ENCODE measurements at regions not wholly inside any gene's neighbourhood (a gene's known extent, or its start where the extent isn't known, plus 50 kb on each side); places are given as distances from the start of the nearest gene placed in this dataset.

DNA sequence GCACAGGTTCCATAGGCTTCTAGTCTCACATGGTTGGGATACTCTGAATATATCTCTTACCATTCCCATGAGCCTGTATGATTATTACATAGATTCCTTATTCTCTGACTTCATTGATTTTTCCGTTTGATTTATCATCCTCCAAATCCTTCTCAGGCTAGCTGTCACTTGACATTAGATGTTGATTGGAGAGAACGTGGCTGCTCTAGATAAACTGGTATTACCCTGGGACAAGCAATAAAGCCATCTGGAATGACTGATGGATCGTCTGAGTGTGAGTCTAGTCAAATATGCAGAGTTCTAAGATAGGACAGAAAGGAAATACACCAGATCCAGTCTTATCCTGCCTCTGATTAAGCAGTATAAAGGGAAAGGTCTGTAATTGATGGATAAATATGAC, 325.6 kb upstream of the EPHA4 start (continued):
- TF ChIP-seq, protein P1, sequence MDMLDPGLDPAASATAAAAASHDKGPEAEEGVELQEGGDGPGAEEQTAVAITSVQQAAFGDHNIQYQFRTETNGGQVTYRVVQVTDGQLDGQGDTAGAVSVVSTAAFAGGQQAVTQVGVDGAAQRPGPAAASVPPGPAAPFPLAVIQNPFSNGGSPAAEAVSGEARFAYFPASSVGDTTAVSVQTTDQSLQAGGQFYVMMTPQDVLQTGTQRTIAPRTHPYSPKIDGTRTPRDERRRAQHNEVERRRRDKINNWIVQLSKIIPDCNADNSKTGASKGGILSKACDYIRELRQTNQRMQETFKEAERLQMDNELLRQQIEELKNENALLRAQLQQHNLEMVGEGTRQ (IDR thresholded peaks at IDR 0.05; ENCODE audit: borderline replicate concordance, low read depth, low read length): no peak

DNA sequence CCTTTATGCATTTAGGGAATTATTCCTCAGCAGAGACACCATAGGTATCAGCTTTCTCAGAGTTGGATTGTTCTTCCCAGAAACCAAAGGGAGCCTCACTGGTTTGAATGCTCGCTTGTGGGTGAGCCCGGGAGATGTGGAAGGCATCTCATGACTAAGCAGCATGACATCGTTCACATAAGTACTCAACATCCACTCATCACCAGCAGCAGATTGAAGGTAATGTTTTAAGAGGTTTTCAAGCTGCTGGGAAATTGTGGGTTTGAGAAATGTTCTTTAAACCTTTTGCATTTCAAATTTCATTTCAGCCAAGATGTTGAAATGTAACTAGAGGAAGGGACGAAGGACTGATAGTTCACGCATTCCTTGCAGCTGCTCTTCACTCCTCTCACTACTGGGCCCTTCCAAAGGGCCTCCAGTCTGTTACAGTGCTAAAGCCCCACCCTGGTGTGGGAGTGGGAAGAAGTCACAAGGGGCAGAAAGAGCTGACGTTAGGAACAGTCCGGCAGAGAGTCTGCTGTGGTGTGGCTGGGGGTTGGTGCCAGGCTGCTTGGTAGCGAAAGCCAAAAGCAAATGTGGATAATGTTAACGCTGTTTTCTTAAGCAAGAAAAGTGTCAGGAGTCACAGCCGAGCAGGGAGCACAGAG, 324.5 kb upstream of the EPHA4 start:
- Histone ChIP-seq H3K9me3 (no peaks in the 10 kb centered on the region), H3K79me2 (ENCODE audit: insufficient read depth) (no peaks in the 10 kb centered on the region), H3K4me2 (no peak overlapping the region), H3K27me3 (ENCODE audit: insufficient read depth) (no peaks in the 10 kb centered on the region), H3K27ac (ENCODE audit: low read depth in 2 of 2, low read length in 1 of 2) (no peak overlapping the region), H2AFZ (ENCODE audit: low read depth) (no peak overlapping the region), H3K9ac (no peak overlapping the region), H3F3A (replicated peaks; ENCODE audit: insufficient read depth) (no peaks in the 10 kb centered on the region), H4K20me1 (ENCODE audit: insufficient read depth) (no peaks in the 10 kb centered on the region), H3K4me3 (ENCODE audit: low read depth in 2 of 2, low read length in 1 of 2) (no peak overlapping the region), H3K9me2 (no peaks in the 10 kb centered on the region), H3K4me1 (ENCODE audit: control insufficient read depth in 1 of 2, insufficient read depth in 2 of 2, low read depth in 1 of 2, low read length in 1 of 2) (no peaks in the 10 kb centered on the region), H3K36me3 (replicated peaks in 1 of 2; ENCODE audit: control insufficient read depth in 1 of 2, insufficient read depth in 2 of 2, low read length in 1 of 2) (no peaks in the 10 kb centered on the region)
- TF ChIP-seq, protein P1 (IDR thresholded peaks at IDR 0.05; ENCODE audit: borderline replicate concordance, low read depth, low read length): no peak
- 9% methylated on average over 10 of the region's 10 CpGs for WGBS (ENCODE audit: low lambda C conversion rate)
- ChIA-PET CTCF (no interaction called here), POLR2A (no interaction called here)
- no peak for DNase-seq

DNA sequence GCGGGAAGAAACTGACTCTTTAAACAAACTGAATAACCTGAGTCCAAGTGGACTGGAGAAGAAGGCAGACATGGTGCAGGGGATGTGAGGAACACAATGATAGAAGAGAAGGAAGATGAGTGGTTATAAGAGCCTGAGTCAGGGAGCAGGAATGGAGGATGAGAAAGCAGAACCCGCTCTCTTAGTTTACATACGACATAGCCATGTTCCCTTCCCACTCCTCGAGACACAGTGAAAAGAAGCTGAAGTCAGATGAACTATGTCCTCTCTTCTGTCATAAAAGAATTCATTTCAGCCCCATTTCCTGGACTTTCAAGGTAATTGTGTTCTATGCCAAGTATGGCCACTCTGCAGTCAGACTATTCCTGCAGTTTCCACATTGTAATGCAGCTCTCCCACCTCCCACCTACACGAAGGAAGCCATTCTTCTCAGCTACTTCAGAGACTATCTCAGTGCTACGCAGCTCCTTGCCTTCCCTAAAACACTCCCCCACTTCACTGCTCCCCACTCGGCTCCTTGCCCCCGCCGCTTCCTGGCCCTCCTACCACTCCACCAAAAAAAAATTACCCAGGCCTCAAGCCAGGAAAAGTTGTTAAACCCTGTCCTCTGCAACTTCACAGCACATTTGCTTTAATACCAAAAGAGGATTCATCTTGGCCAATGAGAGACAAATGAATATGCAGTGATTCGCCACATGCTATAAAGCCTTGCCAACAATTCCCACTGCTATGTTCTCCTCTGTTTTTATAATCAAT, 323.4 kb upstream of the EPHA4 start:
- H3F3A ChIP-seq (replicated peaks; ENCODE audit: insufficient read depth): no peaks in the 10 kb centered on the region
- no peak overlapping the region for H3K4me3 ChIP-seq (ENCODE audit: low read depth in 2 of 2, low read length in 1 of 2)
- ChIA-PET POLR2A (no interaction called here), CTCF (no interaction called here)
- no peaks in the 10 kb centered on the region for H3K36me3 ChIP-seq (replicated peaks in 1 of 2; ENCODE audit: control insufficient read depth in 1 of 2, insufficient read depth in 2 of 2, low read length in 1 of 2)
- no peak overlapping the region for H3K4me2 ChIP-seq
- H4K20me1 ChIP-seq (ENCODE audit: insufficient read depth): no peaks in the 10 kb centered on the region
- no peaks in the 10 kb centered on the region for H3K27me3 ChIP-seq (ENCODE audit: insufficient read depth)
- H3K9ac ChIP-seq: no peak overlapping the region
- H3K27ac ChIP-seq (ENCODE audit: low read depth in 2 of 2, low read length in 1 of 2): no peak overlapping the region
- H2AFZ ChIP-seq (ENCODE audit: low read depth): no peak overlapping the region
- no peak for DNase-seq
- no peaks in the 10 kb centered on the region for H3K9me3 ChIP-seq
- no peak for TF ChIP-seq EZH2phosphoT487 (IDR thresholded peaks at IDR 0.05; ENCODE audit: borderline replicate concordance, low read depth)
- no peak for TF ChIP-seq CHD2 (IDR thresholded peaks at IDR 0.05; ENCODE audit: low read length, partially characterized antibody)
- H3K4me1 ChIP-seq (ENCODE audit: control insufficient read depth in 1 of 2, insufficient read depth in 2 of 2, low read depth in 1 of 2, low read length in 1 of 2): no peaks in the 10 kb centered on the region
- H3K79me2 ChIP-seq (ENCODE audit: insufficient read depth): no peaks in the 10 kb centered on the region
- WGBS (ENCODE audit: low lambda C conversion rate): 16% methylated on average over 10 of the region's 10 CpGs
- H3K9me2 ChIP-seq: no peaks in the 10 kb centered on the region

DNA sequence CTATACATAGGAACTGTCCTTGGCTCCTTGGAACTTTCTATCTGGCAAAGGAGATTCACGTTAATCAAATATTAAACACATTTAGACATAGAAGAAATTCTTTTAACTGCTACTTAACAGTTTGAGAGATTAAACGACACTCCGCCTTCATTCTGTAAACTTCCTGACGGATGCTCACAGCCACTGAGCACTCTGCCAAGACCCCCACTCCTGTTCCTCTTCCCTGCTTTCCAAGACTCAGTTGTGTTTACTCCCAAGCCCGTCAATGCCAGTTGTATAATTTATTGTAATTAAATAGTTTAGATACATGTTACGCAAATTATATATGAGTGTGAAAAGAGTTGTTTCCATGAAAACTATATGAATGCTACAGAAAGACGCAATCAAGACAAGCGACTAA, 321.4 kb upstream of the EPHA4 start:
- CTCF ChIA-PET: no interaction called here
- no peaks in the 10 kb centered on the region for H3K79me2 ChIP-seq (ENCODE audit: insufficient read depth)
- DNase-seq: no peak
- POLR2A ChIA-PET: no interaction called here
- H3K36me3 ChIP-seq (replicated peaks in 1 of 2; ENCODE audit: control insufficient read depth in 1 of 2, insufficient read depth in 2 of 2, low read length in 1 of 2): no peaks in the 10 kb centered on the region
- H3K9me3 ChIP-seq: no peaks in the 10 kb centered on the region
- H4K20me1 ChIP-seq (ENCODE audit: insufficient read depth): no peaks in the 10 kb centered on the region
- no peak overlapping the region for H3K4me2 ChIP-seq
- no peaks in the 10 kb centered on the region for H3K27me3 ChIP-seq (ENCODE audit: insufficient read depth)
- no peak overlapping the region for H3K27ac ChIP-seq (ENCODE audit: low read depth in 2 of 2, low read length in 1 of 2)
- H3F3A ChIP-seq (replicated peaks; ENCODE audit: insufficient read depth): no peaks in the 10 kb centered on the region
- WGBS (ENCODE audit: low lambda C conversion rate): 33% methylated on average over 8 of the region's 8 CpGs
- H2AFZ ChIP-seq (ENCODE audit: low read depth): no peak overlapping the region
- H3K9ac ChIP-seq: no peak overlapping the region
- no peaks in the 10 kb centered on the region for H3K4me1 ChIP-seq (ENCODE audit: control insufficient read depth in 1 of 2, insufficient read depth in 2 of 2, low read depth in 1 of 2, low read length in 1 of 2)
- H3K4me3 ChIP-seq (ENCODE audit: low read depth in 2 of 2, low read length in 1 of 2): no peak overlapping the region
- no peaks in the 10 kb centered on the region for H3K9me2 ChIP-seq
- TF ChIP-seq, protein P2, sequence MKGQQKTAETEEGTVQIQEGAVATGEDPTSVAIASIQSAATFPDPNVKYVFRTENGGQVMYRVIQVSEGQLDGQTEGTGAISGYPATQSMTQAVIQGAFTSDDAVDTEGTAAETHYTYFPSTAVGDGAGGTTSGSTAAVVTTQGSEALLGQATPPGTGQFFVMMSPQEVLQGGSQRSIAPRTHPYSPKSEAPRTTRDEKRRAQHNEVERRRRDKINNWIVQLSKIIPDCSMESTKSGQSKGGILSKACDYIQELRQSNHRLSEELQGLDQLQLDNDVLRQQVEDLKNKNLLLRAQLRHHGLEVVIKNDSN (IDR thresholded peaks at IDR 0.05; ENCODE audit: borderline replicate concordance, low read depth): no peak
- no peak for TF ChIP-seq CHD2 (IDR thresholded peaks at IDR 0.05; ENCODE audit: low read length, partially characterized antibody)
- no peak for TF ChIP-seq SMC3 (IDR thresholded peaks at IDR 0.05; ENCODE audit: low read depth, low read length)
- TF ChIP-seq ELF1 (IDR thresholded peaks at IDR 0.05): no peak
- TF ChIP-seq FOXJ3 (CRISPR knock-in tag; IDR thresholded peaks at IDR 0.05): no peak
- TF ChIP-seq, protein P3, sequence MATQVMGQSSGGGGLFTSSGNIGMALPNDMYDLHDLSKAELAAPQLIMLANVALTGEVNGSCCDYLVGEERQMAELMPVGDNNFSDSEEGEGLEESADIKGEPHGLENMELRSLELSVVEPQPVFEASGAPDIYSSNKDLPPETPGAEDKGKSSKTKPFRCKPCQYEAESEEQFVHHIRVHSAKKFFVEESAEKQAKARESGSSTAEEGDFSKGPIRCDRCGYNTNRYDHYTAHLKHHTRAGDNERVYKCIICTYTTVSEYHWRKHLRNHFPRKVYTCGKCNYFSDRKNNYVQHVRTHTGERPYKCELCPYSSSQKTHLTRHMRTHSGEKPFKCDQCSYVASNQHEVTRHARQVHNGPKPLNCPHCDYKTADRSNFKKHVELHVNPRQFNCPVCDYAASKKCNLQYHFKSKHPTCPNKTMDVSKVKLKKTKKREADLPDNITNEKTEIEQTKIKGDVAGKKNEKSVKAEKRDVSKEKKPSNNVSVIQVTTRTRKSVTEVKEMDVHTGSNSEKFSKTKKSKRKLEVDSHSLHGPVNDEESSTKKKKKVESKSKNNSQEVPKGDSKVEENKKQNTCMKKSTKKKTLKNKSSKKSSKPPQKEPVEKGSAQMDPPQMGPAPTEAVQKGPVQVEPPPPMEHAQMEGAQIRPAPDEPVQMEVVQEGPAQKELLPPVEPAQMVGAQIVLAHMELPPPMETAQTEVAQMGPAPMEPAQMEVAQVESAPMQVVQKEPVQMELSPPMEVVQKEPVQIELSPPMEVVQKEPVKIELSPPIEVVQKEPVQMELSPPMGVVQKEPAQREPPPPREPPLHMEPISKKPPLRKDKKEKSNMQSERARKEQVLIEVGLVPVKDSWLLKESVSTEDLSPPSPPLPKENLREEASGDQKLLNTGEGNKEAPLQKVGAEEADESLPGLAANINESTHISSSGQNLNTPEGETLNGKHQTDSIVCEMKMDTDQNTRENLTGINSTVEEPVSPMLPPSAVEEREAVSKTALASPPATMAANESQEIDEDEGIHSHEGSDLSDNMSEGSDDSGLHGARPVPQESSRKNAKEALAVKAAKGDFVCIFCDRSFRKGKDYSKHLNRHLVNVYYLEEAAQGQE (IDR thresholded peaks at IDR 0.05; ENCODE audit: low read depth, low read length): no peak
- no peak for TF ChIP-seq POLR2AphosphoS5 (IDR thresholded peaks at IDR 0.05; ENCODE audit: low read depth, low read length)
- TF ChIP-seq RAD21 (IDR thresholded peaks at IDR 0.05; ENCODE audit: low read length): no peak
- no peak for TF ChIP-seq YY1 (IDR thresholded peaks at IDR 0.05; ENCODE audit: low read depth)
